HAP-1 (cell line): ENCODE measurements at regions not wholly inside any gene's neighbourhood (a gene's known extent, or its start where the extent isn't known, plus 50 kb on each side); places are given as distances from the start of the nearest gene placed in this dataset.

ENCODE experiments used
- DNase-seq, 2 experiments: peaks; one replicate each; pipeline ENCODE4 v3.0.0-alpha.2; 2016 to 2020; ENCODE audit warnings: low spot score in 2 of 2
- H3K27me3 ChIP-seq: fragments of 250-450 bp; sonication (Bioruptor Pico); 2 replicates; pipeline ENCODE4 v1.5.1; 2020; ENCODE audit warnings: low read depth, mild to moderate bottlenecking, moderate library complexity
- H3K36me3 ChIP-seq: fragments of 250-450 bp; sonication (Bioruptor Pico); replicated peaks from 2 replicates; pipeline ENCODE4 v1.5.1; 2020; ENCODE audit warnings: mild to moderate bottlenecking
- H3K4me1 ChIP-seq: fragments of 250-450 bp; sonication (Bioruptor Pico); 2 replicates; pipeline ENCODE4 v1.5.1; 2020; ENCODE audit warnings: mild to moderate bottlenecking
- H3K4me3 ChIP-seq: fragments of 250-450 bp; sonication (Bioruptor Pico); 2 replicates; pipeline ENCODE4 v1.5.1; 2020; ENCODE audit warnings: mild to moderate bottlenecking, moderate library complexity
- H3K9me3 ChIP-seq: fragments of 250-450 bp; sonication (Bioruptor Pico); 2 replicates; pipeline ENCODE4 v1.5.1; 2020; ENCODE audit warnings: mild to moderate bottlenecking, moderate library complexity
- in situ Hi-C: fragments of 300-500 bp; cut with MboI; formaldehyde crosslinking; loops from 3 replicates; pipeline ENCODE4 v1.14.3; 2020; ENCODE audit warnings: low sequenced_read_pairs, inconsistent platforms, mixed read lengths

- in situ Hi-C loops = no loop called here
- H3K4me3 ChIP-seq = no peak overlapping the region
- no peak for DNase-seq
Observed at GRCh38 chr14:97080991-97081390, 283.8 kb downstream of the VRK1 start.

GRCh38 chr14:97095269-97095668 is 298.1 kb downstream of the VRK1 start:
- Histone ChIP-seq H3K4me1 (peaks cover 5% of the 10 kb centered on the region; the same call in 1 of the 2 replicates), H3K27me3 (no peaks in the 10 kb centered on the region), H3K36me3 (no peaks in the 10 kb centered on the region), H3K9me3 (no peaks in the 10 kb centered on the region), H3K4me3 (no peak overlapping the region)
- DNase-seq = no peak
- in situ Hi-C loops = no loop called here

More at GRCh38 chr14:97080991-97081390, 283.8 kb downstream of the VRK1 start:
- Histone ChIP-seq H3K4me1 (no peaks in the 10 kb centered on the region), H3K36me3 (no peaks in the 10 kb centered on the region), H3K27me3 (no peaks in the 10 kb centered on the region), H3K9me3 (no peaks in the 10 kb centered on the region)

GRCh38 chr14:97097296-97097695 is 300.1 kb downstream of the VRK1 start:
- in situ Hi-C loops = no loop called here
- Histone ChIP-seq H3K27me3 (no peaks in the 10 kb centered on the region), H3K9me3 (no peaks in the 10 kb centered on the region), H3K4me1 (peaks cover 5% of the 10 kb centered on the region; the same call in 1 of the 2 replicates), H3K36me3 (no peaks in the 10 kb centered on the region), H3K4me3 (no peak overlapping the region)
- DNase-seq = no peak

DNA sequence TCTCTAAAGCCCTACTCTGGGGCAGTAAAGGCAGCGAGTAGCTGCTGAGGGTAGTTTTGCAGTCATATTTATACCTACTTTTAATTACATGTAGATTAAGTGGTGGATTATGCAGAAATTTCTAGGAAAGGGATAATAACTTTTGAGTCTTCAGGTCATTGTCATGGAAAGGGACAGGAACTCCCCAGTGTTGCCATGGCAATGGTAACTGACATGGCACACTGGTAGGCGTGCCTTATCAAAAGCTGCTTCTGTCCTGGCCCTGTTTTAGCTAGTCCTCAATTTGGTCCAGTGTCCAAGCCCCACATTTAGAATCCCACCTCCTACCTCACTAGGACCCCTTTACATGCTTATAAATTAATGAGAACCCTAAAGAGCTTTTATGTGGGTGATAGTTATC is 303.1 kb downstream of the VRK1 start:
- peaks cover 5% of the 10 kb centered on the region; the same call in 1 of the 2 replicates for H3K4me1 ChIP-seq
- no peaks in the 10 kb centered on the region for H3K36me3 ChIP-seq
- H3K4me3 ChIP-seq = no peak overlapping the region
- in situ Hi-C loops = no loop called here
- H3K9me3 ChIP-seq = no peaks in the 10 kb centered on the region
- peaks cover 6% of the 10 kb centered on the region; the same call in 1 of the 2 replicates for H3K27me3 ChIP-seq
- DNase-seq = peak; percentile 44 to 52

DNA sequence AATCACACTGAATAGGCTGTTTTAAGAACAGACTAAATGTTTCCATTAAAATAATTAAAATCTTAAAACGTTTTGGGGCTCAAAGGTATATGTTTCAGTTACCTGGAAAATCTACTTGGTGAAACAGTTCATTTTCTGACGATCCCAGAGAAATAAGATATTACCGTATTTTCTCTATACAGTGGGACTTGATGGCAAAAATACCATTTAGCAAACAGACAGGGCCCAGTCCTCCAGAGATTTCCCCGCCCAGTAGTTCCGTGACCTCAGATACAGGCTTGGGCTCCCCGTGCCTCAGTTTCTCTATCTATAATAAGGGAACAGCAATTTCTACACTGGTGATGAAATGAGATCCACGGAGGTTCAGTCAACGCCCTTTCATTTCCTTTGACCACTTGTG is 304.4 kb downstream of the VRK1 start:
- Histone ChIP-seq H3K27me3 (peaks cover 6% of the 10 kb centered on the region; the same call in 1 of the 2 replicates), H3K4me1 (peaks cover 5% of the 10 kb centered on the region; the same call in 1 of the 2 replicates), H3K36me3 (no peaks in the 10 kb centered on the region), H3K9me3 (no peaks in the 10 kb centered on the region), H3K4me3 (no peak overlapping the region)
- in situ Hi-C loops = no loop called here
- DNase-seq = no peak

DNA sequence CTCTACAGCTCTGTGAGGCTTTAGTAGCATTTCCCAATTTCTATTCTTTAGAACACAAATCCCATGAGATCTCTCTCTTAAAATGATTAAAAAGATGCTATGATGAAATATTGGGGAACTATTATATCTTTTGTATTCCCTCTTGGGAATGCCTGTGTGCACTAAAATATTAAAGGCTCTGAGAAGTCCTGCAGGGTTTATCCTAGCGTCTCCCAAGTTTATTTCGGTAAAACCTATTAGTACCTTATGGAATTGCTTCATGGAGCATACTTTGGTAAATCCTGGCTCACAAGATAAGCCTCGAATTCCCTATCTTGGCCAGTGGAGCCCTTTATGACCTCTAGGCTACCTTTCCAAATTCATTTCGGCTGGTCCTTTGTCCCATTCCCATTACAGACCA is 306.8 kb downstream of the VRK1 start:
- in situ Hi-C loops = no loop called here
- H3K36me3 ChIP-seq = no peaks in the 10 kb centered on the region

DNA sequence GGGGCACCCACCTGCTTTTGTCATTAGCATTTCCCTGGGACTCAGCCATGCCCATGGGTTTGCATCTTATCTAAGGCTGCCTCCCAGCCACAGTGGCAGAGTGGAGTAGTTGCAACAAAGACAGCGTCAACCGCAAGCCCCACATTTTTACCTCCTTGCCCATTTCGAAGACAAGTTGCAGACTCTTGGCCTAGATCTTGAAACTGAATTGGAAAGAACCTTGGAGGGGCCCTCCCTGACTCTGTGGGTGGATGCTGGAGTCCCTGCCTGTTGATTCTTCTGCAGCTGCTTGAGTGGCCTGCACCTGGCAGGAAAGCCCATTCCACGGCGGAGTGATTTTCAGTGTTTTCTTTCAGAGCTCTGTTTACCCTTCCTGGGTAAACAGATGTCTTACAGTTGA is 309.0 kb downstream of the VRK1 start:
- peaks cover 6% of the 10 kb centered on the region; the same call in 1 of the 2 replicates for H3K27me3 ChIP-seq
- in situ Hi-C loops = no loop called here
- H3K4me3 ChIP-seq = no peak overlapping the region
- H3K36me3 ChIP-seq = no peaks in the 10 kb centered on the region
- no peaks in the 10 kb centered on the region for H3K9me3 ChIP-seq
- no peak for DNase-seq
- no peaks in the 10 kb centered on the region for H3K4me1 ChIP-seq

More for the DNA sequence above, 306.8 kb downstream of the VRK1 start:
- peaks cover 5% of the 10 kb centered on the region; the same call in 1 of the 2 replicates for H3K4me1 ChIP-seq
- H3K4me3 ChIP-seq = no peak overlapping the region
- H3K27me3 ChIP-seq = peaks cover 6% of the 10 kb centered on the region; the same call in 1 of the 2 replicates
- no peak for DNase-seq
- H3K9me3 ChIP-seq = no peaks in the 10 kb centered on the region

GRCh38 chr14:97106609-97107008 is 309.4 kb downstream of the VRK1 start:
- H3K27me3 ChIP-seq = peaks cover 6% of the 10 kb centered on the region; the same call in 1 of the 2 replicates
- no peaks in the 10 kb centered on the region for H3K36me3 ChIP-seq
- H3K9me3 ChIP-seq = no peaks in the 10 kb centered on the region
- H3K4me1 ChIP-seq = no peaks in the 10 kb centered on the region
- H3K4me3 ChIP-seq = no peak overlapping the region
- in situ Hi-C loops = no loop called here
- DNase-seq = no peak

- no peak overlapping the region for H3K4me3 ChIP-seq
- H3K36me3 ChIP-seq = no peaks in the 10 kb centered on the region
- H3K4me1 ChIP-seq = no peaks in the 10 kb centered on the region
- in situ Hi-C loops = no loop called here
- no peaks in the 10 kb centered on the region for H3K9me3 ChIP-seq
- DNase-seq = no peak
- peaks cover 6% of the 10 kb centered on the region; the same call in 1 of the 2 replicates for H3K27me3 ChIP-seq
Observed at GRCh38 chr14:97107080-97107479, 309.9 kb downstream of the VRK1 start.

GRCh38 chr14:97107760-97108159 is 310.6 kb downstream of the VRK1 start:
- Histone ChIP-seq H3K36me3 (no peaks in the 10 kb centered on the region), H3K4me3 (no peak overlapping the region), H3K27me3 (peaks cover 6% of the 10 kb centered on the region; the same call in 1 of the 2 replicates), H3K4me1 (no peaks in the 10 kb centered on the region), H3K9me3 (no peaks in the 10 kb centered on the region)
- in situ Hi-C loops = no loop called here
- DNase-seq = no peak

DNA sequence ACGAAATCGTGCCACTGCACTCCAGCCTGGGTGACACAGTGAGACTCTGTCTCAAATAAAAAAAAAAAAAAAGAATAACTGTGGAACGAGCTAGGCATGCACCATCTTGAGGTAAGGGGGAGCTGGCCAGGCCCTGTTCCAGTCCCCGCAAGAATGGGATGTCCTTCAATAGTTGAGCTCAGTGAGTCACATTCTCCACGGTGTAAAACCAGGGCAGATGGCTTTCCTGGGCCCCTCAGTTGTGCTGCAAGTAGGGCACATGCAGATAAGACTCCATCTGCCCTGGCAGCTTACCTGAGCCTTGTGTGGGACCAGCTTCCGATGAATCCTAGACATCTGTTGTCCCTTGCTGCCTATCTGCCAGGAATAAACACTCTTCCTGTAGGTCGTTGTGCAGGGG is 312.1 kb downstream of the VRK1 start:
- DNase-seq = no peak
- Histone ChIP-seq H3K9me3 (no peaks in the 10 kb centered on the region), H3K36me3 (no peaks in the 10 kb centered on the region), H3K4me3 (no peak overlapping the region), H3K4me1 (no peaks in the 10 kb centered on the region), H3K27me3 (0 out of 2 replicates have a peak, but pooled peaks cover under 1% of the 10 kb centered on the region)
- in situ Hi-C loops = no loop called here

DNA sequence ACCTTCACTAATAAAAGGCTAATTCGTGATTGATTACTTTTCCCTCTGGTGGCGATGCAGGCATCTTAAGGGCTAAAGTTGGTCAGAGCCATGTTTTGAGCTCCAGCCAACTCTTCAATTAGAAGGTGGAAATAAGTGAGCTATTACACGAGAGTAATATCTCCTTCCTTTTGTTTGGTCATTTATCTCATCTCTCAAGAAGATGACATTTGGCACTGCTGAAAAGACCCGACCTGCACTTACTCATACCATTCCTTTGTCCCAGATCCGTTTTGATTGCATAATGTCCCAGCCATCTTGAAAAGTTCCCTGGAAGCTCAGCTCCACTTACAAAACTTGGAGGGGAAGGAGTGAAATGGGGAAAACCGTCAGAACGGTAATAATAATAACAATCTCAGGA is 316.2 kb downstream of the VRK1 start:
- no peak for DNase-seq
- in situ Hi-C loops = no loop called here
- Histone ChIP-seq H3K4me3 (no peak overlapping the region), H3K36me3 (no peaks in the 10 kb centered on the region), H3K4me1 (no peaks in the 10 kb centered on the region), H3K9me3 (no peaks in the 10 kb centered on the region), H3K27me3 (no peaks in the 10 kb centered on the region)

DNA sequence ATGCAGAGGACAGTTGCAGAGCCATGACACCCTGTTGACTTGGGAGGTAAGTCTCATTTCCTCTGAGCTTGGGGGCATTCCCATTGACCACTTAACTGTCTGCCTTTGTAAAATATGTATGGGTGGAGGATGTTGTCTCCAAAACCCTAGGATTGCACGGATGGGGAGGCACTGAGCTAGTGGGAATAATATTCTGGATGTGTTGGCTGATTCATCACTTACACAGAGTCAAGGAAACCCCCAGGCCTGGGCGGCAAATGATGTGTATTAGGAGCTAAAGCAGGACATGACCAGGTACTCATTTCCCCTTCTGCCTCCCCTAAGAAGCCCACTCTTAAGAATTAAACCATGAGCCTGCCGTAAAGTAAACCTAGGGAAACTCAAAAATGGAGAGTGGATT is 319.4 kb downstream of the VRK1 start:
- Histone ChIP-seq H3K36me3 (no peaks in the 10 kb centered on the region), H3K27me3 (no peaks in the 10 kb centered on the region), H3K9me3 (no peaks in the 10 kb centered on the region), H3K4me1 (no peaks in the 10 kb centered on the region), H3K4me3 (no peak overlapping the region)
- in situ Hi-C loops = no loop called here
- DNase-seq = no peak

- in situ Hi-C loops = no loop called here
- no peak overlapping the region for H3K4me3 ChIP-seq
- DNase-seq = no peak
- H3K27me3 ChIP-seq = no peaks in the 10 kb centered on the region
- H3K36me3 ChIP-seq = no peaks in the 10 kb centered on the region
- no peaks in the 10 kb centered on the region for H3K9me3 ChIP-seq
- H3K4me1 ChIP-seq = no peaks in the 10 kb centered on the region
Observed at GRCh38 chr14:97117693-97118092, 320.5 kb downstream of the VRK1 start.

DNA sequence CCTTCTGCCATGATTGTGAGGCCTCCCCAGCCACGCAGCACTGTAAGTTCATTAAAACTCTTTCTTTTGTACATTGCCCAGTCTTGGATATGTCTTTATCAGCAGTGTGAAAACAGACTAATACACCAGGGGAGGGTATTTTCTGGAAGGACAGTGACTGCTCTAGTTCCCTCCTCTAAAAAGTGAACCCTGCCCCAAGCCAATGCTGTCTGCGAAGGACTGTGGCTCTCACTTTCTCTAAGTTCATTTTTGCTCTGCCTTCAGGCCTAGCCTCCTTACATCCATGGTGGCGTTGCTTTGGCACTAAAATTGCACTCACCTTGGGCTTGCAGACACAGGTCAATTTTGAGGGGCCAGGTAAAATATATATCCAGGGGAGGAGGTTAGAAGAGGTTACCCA is 323.0 kb downstream of the VRK1 start:
- no peaks in the 10 kb centered on the region for H3K4me1 ChIP-seq
- no peak for DNase-seq
- H3K4me3 ChIP-seq = no peak overlapping the region
- no peaks in the 10 kb centered on the region for H3K27me3 ChIP-seq
- no peaks in the 10 kb centered on the region for H3K9me3 ChIP-seq
- H3K36me3 ChIP-seq = no peaks in the 10 kb centered on the region
- in situ Hi-C loops = no loop called here
